NCI-H524 (cell line): ENCODE measurements at regions not wholly inside any gene's neighbourhood (a gene's known extent, or its start where the extent isn't known, plus 50 kb on each side); places are given as distances from the start of the nearest gene placed in this dataset.

ENCODE experiments used
- DNase-seq, 2 experiments: peaks; one replicate each; lab custom pipeline; 2025; lab: John Stamatoyannopoulos, UW

DNA sequence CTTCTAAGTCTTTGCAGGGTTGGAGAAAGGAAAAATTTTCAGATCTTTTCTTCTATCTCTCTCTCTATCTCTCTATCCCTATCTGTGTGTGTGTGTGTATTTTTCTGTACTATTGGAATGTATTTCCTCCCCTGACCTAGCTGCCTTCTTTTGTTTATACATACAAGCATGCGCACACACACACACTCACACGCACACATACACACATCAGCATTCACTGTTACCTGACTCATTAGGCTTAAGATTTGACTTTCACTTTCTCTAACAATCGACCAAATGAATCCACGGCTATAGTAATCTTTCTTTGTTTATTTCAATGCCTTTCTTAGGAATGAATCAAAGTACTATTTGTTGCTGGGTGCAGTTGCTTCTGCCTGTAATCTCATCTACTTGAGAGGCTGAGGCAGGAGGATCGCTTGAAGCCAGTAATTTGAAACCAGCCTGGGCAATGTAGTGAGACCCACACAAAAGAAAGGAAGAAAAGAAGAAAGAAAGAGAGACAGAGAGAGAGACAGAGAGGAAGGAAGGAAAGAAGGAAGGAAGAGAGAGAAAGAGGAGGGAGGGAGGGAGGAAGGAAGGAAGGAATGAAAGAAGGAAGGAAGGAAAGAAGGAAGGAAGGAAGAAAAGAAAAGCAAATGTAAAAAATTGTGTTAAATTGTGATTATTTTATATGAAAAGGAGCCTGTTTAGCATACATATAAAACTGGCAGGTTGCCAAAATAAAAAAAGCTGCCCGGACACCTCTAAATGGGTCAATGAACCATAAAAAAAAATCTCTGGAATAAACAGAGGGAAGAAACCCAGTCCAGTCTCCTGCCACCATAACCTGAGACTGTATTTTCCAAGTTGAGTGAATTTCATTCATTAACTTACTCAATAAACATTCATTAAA is 206.8 kb downstream of the ZNF326 start:
- DNase-seq: no peak

DNA sequence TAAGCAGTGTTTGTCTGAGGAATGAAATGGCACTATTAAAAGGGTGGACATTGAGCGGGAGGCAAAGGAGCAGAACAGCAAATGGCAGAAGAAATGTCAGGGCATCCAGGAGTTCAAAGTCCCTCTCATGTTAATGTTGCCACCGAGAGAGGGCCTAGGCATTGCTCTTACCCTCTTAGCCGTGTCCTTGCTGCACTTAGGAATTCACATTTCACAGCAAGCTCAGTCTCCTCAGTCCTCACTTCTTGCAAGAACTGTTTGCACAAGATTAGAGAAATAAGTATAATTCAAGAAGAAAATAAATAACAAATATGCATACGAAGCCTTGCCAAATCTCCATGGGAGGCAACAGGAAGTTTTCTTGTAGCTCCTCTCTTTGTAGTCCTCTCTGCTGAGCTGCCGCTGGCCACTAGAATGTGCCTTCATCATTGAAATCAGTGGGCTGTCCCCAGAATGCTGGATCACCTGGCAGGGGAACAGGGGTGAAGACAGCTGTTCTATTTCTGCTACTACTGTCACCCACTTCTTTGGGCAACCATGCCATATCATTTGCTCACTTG is 205.8 kb downstream of the ZNF326 start:
- no peak for DNase-seq

DNA sequence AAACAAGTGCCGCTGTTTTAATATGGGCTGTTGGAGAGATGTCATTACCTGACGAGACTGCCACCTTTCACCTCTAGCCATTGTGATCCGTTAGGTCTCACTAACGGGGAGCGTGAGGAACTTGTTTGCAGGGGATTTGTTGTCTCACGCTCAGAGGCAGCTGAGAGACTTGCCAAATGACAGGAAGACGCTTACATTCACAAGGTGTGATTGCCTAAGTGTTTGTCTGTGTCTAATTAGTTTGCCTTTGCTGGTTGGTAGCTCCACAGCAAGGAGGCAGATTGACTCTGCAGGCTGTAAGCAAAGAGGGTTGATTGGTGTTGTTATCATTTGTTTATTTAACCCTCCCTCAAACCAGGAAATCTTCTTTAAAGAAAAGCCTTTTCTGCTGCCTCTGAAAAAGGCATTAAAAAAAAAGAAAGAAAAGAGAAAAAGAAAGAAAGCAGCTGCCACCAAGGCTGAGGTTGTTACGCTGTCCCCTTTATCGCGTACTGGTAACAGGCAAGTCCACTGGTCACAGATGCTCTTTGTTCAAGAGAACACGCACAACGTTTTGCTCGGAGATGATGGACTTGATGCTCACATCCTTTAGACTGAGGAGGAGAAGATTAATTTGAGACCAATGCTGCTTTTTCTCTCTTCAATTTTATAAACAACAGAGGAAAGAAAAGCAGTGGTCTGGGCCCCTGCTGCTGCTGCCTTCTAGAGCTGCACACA is 203.9 kb downstream of the ZNF326 start:
- DNase-seq: no peak

DNA sequence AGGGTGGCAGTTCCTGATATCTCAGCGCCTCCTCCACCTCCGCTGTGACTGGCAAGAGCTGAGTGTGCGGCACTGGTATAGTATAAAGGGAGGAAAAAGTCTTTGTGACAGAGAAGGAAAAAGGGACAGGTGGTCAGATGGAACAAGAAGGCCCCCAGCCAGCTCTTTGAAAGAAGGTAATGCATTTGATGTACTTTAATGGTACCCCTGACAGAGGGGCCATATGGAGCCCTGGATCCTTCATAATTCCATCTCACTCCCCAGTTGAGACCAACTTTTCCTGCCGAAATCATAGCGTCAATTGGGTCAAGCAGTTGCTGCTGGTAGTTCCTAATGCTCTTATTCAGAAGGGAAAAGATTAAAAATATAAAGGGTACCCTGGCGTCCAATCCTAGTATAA is 198.2 kb downstream of the ZNF326 start:
- DNase-seq: peak; percentile 36 to 53

DNA sequence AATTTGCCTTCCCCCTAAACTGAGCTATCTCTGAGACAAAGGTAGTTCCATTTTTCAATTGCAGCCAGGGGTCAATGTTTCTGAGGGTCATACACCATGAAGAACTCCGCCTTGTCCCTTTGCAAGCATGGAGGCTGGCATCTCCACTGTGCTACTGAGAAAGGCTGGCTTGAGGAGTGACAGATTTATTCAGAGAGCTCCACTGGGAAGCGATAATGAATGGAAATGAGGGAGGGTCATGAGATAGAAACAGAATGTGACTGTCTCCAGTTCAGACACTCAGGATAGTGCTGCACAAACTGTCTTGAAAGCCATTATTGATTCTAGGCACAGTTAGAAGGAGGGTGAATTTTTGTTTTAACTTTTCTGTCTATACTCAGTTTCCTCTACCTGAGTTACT is 197.5 kb downstream of the ZNF326 start:
- DNase-seq: no peak

DNA sequence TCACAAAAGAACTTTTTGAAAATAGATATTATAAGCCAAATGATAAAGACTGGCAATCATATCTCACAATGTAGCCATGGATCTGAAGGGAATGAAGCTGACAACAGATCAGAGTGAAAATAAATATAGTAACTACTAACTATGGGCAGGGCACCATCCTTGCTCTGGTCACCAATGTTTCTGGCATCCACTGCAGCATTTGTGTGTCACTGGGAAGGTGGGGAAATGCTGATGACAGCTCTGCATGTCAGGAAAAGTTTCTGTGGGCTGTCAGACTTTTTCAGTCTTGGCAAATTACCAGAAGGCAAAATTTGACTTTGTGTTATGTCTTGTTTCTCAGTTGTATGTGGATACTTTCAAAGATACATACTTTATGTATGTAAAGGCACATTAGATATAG is 195.6 kb downstream of the ZNF326 start:
- no peak for DNase-seq

DNA sequence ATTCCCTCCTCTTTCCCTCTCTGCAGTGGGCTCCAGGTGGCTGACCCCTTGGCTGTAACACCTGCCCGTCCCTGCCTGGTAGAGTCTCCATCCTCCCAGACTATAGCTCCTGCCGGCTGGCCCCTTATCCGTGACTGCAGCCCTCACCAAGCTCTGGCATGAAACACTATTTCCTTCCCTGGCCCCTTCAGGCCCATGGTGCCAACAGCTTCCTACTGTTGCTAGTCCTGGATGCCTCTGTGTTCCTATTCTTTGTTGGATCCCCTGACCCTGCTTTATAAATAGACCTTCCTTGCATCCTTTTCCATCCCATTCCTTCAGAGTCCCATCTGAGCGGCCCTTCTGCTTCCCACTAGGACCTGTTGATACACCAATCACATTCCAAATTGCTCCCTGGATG is 195.0 kb downstream of the ZNF326 start:
- no peak for DNase-seq

DNA sequence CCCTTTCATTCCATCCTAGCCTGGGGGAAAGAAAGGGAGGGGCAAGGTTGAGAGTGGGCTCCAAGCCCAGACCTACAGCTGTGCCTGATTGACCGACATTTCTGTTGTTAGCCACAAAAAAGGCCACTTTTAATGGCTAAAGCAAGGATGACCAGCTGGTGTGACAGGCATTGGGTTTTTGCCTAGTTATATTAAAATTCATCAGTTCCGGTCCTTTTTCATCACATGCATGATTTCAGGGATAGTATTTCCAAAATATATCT is 192.3 kb downstream of the ZNF326 start:
- no peak for DNase-seq

DNA sequence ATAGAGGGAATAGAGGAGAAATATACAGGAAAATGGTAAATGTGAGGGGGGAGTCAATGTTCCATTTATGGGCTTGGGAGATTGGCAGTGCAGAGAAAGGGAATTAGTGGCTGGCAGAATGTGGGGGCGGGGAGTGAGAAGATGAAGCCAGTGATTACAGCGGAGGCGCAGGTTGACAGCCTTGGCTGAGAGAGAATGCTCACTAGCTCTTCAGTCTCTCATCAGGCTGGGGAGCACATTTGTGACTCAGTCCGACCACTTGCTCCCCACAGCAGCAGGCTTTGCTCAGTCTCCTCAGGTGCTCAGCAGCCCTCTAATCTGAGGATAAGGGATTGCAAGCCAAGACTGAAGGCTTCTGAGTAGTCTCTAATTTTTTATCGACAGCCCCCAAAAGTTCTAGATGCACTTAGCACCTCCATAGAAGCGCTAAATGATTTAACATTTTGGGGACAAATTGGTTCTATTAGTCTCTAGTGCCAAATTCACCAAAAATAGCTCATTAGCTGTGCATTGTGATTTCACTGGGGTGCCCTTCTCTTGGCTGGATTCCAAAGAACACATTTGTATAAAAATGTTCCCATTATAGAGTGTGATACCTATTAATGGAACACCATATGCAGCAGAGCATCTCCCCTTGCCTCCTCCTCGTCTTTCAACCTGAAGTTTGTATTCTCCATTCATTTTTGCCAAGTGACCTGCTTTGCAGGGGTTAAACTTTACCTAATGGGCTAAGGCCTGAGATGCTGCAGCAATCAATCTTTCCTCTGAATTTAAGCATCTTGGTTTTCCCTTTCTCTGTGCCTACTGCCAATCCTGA is 191.8 kb downstream of the ZNF326 start:
- no peak for DNase-seq

DNA sequence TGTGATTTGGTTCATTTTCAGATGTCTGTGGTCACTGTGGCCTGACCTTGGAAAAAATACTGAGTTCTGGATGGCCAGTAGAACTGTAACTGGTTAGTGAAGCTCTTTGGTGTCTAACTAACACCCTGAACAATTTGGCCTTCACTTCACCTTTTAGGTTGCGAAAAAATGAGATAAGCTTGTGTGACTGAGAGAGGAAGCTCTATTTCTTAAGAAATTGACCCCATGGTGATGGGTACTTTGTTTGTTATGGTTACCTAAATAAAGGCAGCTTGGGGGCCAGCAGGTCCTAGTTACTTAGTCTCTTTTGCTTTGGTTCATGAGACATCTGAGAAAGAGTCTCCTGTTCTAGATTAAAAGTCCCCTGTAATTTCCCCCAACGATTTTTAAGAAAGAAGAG is 181.6 kb downstream of the ZNF326 start:
- DNase-seq: no peak

DNA sequence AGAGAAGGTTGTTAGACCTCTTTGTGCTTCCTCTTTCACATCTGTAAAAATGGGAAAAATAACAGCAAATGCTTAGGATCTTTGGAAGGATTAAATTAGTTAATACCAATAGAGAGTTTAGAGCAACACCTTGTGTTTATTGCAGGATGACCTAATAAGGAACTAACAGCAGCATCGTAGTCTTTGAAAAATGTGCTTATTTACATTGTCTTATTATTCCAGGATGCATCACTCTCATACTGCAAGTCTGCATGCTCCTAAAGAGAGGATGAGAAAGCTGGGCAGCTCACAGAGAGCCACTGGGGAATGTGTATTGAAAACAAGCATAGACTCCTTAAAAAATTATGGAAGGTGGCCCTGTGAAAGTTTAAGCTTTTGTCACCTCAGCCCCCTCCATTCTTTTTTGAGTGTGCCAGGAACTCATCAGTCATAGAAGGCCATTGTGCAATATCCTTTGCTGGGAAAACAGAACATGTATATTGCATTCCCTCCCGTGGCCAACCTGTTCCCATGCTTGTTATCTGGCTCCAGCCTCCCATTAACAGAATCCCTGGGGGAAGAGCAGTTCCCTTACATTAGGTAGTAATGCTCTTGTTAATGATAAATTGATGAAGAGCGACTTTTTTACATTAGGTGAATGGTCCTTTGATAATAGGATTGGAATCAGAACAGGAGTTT is 180.7 kb downstream of the ZNF326 start:
- DNase-seq: no peak

DNA sequence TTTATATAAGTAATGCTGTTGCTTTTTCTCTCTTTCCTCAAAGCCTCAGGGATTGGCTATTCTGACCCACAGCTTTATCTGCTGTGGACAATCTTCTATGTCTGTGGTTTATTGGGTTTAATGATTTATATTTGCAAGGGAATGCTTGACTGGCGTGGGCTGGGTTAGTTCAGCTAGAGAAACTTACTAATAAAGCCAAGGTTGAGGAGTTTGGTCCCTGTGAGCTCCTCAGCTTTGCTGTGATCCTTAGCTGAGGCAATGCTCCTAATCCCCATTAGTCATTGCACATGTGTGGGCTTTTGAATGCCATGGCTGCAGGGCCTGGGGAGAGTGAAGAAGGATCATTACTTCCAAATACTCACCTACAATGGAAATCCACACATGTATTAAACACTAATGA is 179.3 kb downstream of the ZNF326 start:
- DNase-seq: no peak

DNA sequence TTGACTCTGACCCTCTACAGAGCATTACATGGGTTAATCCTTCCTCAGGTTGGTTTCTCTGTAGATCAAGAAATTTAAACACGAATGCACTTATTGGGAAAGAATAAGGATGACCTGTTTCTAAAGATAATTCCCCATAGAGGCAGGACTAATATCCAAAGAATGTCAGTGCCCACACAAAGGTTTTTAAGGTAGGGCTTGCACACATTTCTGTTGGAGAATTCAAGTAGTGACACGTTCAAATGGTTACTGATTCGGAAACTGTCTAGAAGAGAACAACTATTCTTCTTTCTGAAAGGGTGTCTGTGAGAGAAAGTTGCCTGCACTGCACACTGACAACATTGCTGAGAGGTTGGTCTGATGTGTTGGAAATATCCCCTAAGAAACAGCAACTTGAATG is 167.3 kb downstream of the ZNF326 start:
- DNase-seq: no peak

DNA sequence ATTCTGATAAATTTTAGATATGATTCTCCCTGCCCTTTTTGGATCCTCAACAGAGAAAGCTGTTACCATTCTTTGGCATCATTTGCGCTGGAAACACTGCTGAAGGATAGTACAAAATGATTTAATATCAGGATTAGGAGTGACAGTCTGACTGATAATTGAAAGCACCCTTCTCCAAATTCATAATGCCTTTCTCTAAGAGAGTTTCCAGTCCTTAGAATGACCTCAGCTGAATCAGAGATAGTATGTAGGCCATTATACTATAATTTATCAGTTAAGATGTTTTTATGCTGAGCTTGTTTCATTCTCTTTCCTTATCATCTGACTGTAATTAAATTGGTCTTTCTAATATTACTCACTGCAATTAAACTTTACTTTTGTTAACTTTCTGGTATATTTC is 166.7 kb downstream of the ZNF326 start:
- no peak for DNase-seq

DNA sequence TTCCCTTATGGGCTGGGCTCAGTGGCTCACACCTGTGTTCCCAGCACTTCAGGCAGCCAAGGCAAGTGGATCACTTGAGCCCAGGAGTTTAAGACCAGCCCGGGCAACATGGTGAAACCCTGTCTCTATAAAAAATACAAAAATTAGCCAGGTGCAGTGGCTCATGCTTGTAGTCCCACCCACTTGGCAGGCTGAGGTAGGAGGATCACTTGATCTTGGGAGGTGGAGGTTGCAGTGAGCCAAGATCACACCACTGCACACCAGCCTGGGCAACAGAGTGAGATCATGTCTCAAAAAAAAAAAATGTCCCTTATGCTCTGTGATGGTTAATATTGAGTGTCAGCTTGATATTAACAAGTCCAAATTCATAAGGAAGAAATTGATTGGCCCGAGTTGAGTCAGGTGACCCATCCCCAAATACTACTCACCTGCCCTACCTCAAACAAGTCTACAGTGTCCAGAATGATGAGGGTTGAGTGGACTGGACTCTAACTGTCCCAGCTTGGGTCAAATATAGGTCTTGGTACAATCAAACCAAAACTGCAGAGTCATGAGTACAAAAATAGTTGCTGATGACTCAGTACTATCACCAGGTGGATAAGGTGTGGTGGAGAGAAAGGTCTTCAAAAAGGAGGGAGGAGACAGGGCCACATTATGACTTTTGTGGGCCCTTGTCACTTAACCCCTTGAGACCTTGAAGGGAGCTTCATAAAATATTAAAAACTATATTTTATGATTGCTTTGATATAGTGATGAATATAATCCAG is 161.0 kb downstream of the ZNF326 start:
- DNase-seq: no peak

DNA sequence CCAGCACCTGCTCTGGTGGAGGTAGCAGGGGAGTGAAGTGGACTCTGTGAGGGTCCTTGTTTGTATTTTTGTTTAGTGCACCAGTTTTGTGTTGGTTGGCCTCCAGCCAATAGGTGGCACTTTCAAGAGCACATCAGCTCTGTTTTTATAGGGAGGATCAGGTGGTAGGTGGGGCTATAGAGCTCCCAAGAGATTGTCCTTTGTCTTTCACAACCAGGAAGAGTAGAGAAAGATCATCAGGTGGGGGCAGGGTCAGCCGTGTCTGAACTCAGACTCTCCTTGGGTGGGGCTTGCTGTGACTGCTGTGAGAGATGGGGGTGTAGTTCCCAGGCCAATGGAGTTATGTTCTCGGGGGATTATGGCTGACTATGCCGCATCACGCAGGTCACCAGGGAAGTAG is 159.8 kb downstream of the ZNF326 start:
- no peak for DNase-seq

DNA sequence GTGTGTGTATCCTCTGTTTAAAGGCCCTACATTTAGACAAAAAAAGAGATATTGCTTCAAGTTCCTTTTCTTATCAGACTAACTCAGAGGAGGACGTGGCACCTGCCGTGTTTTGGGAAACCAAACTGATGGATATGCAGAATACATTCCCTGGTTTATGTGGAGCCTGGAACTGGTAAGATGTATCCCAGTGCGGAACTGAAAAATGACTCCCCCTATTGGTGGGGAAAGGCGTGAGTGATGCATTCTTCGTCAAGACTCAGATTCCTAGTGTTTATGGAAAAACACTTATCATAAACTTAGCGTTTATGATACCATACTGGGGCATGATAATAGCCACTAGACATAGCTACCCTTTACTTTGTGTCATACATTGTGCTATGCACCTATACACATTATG is 154.2 kb downstream of the ZNF326 start:
- DNase-seq: no peak

DNA sequence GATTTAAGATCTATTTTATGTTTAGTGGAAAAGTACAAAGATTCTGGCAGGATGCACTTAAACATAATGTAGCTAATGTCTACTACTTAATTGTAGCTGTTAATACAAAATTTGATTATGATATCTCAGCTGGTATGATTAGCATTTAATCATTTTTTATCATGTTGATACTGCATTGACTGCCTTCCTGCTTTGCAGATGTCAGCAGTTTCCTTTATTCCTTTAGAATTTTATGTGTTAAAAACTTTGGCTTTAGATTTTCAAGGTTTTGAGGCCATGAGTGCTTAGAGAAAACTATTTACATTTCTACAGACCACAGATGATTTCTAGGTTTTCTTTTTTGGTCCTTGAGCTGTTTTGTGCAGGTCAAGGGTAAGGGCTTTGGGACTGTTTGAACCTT is 152.2 kb downstream of the ZNF326 start:
- no peak for DNase-seq

DNA sequence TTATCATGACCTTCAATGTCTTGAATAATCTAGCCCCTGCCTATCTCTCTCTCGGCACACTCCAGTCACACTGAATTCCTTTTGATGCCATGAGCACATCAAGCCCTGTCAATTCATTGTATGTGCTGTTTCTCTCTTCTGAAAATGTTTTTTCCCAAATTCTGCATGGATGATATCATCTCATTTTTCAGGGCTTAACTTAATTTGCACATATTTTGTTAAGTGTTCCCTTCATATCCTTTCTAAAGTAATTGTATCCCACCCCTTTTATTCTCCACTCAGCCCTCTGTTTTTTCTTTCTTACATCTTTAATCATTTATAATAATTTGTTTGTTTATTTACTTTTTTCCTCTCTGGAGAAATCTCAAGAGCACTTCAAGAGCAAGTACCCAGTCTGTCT is 149.9 kb downstream of the ZNF326 start:
- no peak for DNase-seq

DNA sequence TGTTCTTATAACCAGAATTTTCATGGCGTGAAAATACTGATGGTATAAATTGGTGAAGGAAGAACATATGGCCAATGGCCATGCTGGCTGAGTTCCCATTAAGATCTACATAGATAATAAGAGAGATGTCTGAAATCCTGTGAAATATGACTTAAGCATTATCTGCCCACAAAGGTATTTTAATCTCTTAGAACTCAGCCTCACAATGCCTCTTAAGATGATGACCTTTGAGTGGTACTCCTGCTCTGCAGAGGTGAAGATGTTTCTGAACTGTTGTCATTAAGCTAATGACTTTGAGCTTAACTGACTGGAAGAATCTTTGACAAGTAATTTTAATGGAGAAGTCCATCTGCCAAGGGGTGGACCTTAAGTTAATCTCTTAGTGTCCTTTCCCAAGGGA is 148.7 kb downstream of the ZNF326 start:
- peak; percentile 95 to 99 for DNase-seq

DNA sequence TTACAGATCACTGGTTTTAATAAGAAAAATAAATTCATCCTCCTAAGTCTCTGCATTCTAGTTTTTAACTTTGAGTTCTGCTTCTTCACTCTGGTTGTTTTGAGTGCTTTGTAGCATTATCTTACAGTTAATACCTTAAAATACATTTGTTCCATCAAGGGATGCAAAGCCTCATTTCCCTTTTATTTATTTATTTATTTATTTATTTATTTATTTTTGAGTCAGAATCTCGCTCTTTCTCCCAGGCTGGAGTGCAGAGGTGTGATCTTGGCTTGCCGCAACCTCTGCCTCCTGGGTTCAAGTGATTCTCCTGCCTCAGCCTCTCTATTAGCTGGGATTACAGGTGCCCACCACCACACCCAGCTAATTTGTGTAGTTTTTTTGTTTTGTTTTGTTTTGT is 147.8 kb downstream of the ZNF326 start:
- DNase-seq: no peak
